ENCODE measurements at regions not wholly inside any gene's neighbourhood (a gene's known extent, or its start where the extent isn't known, plus 50 kb on each side); places are given as distances from the start of the nearest gene placed in this dataset.

DNA sequence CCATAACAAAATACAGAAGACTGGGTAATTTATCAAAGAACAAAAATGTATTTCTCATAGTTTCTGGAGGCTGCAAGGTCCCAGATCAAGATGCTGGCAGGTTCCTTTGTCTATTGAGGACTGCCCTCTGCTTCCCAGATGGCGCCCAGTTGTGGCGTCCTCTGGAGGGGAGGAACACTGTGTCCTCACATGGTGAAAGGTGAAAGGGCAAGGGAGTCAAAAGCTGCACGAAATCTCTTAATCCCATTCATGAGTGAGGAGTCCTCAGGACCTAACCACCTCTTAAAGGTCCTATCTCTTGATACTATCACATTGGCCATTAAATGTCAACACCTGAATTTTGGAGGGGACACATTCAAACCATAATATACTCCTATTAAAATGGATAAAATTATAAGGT is 79.3 kb upstream of the IRF2BP2 start:
- no peak for DNase-seq
- Histone ChIP-seq H3K36me3 (ENCODE audit: control insufficient read depth, insufficient read depth, low read length) (no peaks in the 10 kb centered on the region), H3K4me1 (ENCODE audit: control insufficient read depth, insufficient read depth, low read length) (peaks cover 5% of the 10 kb centered on the region), H3K27me3 (ENCODE audit: control insufficient read depth, insufficient read depth, low read length) (no peaks in the 10 kb centered on the region), H3K9me3 (replicated peaks; ENCODE audit: control insufficient read depth, low read depth, low read length) (no peaks in the 10 kb centered on the region), H3K4me3 (ENCODE audit: low read length) (no peak overlapping the region), H3K27ac (ENCODE audit: low read length) (no peak overlapping the region)
- WGBS (ENCODE audit: insufficient coverage): no CpG with 5 or more reads among the region's 3 CpGs

- Histone ChIP-seq H3K36me3 (ENCODE audit: control insufficient read depth, insufficient read depth, low read length) (no peaks in the 10 kb centered on the region), H3K27me3 (ENCODE audit: control insufficient read depth, insufficient read depth, low read length) (no peaks in the 10 kb centered on the region), H3K9me3 (replicated peaks; ENCODE audit: control insufficient read depth, low read depth, low read length) (no peaks in the 10 kb centered on the region), H3K27ac (ENCODE audit: low read length) (no peak overlapping the region), H3K4me1 (ENCODE audit: control insufficient read depth, insufficient read depth, low read length) (peaks cover 2% of the 10 kb centered on the region), H3K4me3 (ENCODE audit: low read length) (no peak overlapping the region)
- DNase-seq: peak; percentile 27
- no CpG with 5 or more reads among the region's 2 CpGs for WGBS (ENCODE audit: insufficient coverage)
Observed at GRCh38 chr1:234687011-234687410, 77.0 kb upstream of the IRF2BP2 start.

DNA sequence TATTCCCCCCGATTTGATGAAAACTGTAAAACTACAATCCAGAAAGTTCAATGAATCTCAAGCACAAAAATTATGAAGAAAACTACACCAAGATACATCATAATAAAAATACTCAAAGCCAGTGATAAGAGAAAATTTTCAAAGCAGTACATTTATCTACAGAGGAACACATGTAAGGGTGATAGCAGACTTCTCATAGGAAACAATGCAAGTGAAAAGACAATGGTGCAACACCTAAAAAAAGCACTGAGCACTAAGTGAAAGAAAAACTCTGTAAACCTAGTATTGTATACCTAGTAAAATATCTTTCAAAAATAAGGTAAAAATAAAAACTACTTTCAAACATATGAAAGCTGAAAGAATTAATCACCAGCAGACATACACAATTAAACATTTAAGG is 76.1 kb upstream of the IRF2BP2 start:
- no peak for DNase-seq
- H3K36me3 ChIP-seq (ENCODE audit: control insufficient read depth, insufficient read depth, low read length): no peaks in the 10 kb centered on the region
- no peak overlapping the region for H3K27ac ChIP-seq (ENCODE audit: low read length)
- H3K9me3 ChIP-seq (replicated peaks; ENCODE audit: control insufficient read depth, low read depth, low read length): no peaks in the 10 kb centered on the region
- no peaks in the 10 kb centered on the region for H3K27me3 ChIP-seq (ENCODE audit: control insufficient read depth, insufficient read depth, low read length)
- no peak overlapping the region for H3K4me3 ChIP-seq (ENCODE audit: low read length)
- no CpG with 5 or more reads among the region's 1 CpG for WGBS (ENCODE audit: insufficient coverage)
- peaks cover 2% of the 10 kb centered on the region for H3K4me1 ChIP-seq (ENCODE audit: control insufficient read depth, insufficient read depth, low read length)

DNA sequence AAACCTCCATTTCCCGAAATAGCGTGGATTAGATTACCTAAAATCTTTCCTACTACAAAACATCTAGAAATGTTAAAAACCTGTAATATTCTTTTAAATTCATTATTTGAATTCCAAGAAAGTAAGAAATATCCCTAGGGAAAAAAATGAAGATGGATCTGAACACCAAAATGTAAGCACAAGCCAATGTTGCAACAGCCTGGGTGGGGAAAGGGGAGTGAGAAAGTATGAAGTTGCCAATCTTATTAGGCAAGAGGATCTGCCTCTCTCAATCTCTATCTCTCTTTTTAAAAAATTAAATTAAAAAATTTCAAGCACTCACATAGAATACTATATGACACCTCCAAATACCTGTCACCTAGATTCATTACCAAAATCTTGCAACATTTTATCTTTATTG is 74.9 kb upstream of the IRF2BP2 start:
- WGBS (ENCODE audit: insufficient coverage): no CpG with 5 or more reads among the region's 2 CpGs
- Histone ChIP-seq H3K4me1 (ENCODE audit: control insufficient read depth, insufficient read depth, low read length) (peaks cover 2% of the 10 kb centered on the region), H3K4me3 (ENCODE audit: low read length) (no peak overlapping the region), H3K36me3 (ENCODE audit: control insufficient read depth, insufficient read depth, low read length) (no peaks in the 10 kb centered on the region), H3K27me3 (ENCODE audit: control insufficient read depth, insufficient read depth, low read length) (no peaks in the 10 kb centered on the region), H3K9me3 (replicated peaks; ENCODE audit: control insufficient read depth, low read depth, low read length) (no peaks in the 10 kb centered on the region), H3K27ac (ENCODE audit: low read length) (no peak overlapping the region)
- DNase-seq: no peak

- H3K4me1 ChIP-seq (ENCODE audit: control insufficient read depth, insufficient read depth, low read length): peaks cover 2% of the 10 kb centered on the region
- no peaks in the 10 kb centered on the region for H3K36me3 ChIP-seq (ENCODE audit: control insufficient read depth, insufficient read depth, low read length)
- H3K4me3 ChIP-seq (ENCODE audit: low read length): no peak overlapping the region
- H3K27ac ChIP-seq (ENCODE audit: low read length): peak overlapping the region; percentile 52
- no peaks in the 10 kb centered on the region for H3K27me3 ChIP-seq (ENCODE audit: control insufficient read depth, insufficient read depth, low read length)
- DNase-seq: peak; percentile 68
- 74% methylated on average over 8 of the region's 10 CpGs for WGBS (ENCODE audit: insufficient coverage)
- no peaks in the 10 kb centered on the region for H3K9me3 ChIP-seq (replicated peaks; ENCODE audit: control insufficient read depth, low read depth, low read length)
Observed at GRCh38 chr1:234683861-234684632, 74.1 kb upstream of the IRF2BP2 start.

GRCh38 chr1:234683127-234683860 is 73.3 kb upstream of the IRF2BP2 start:
- Histone ChIP-seq H3K9me3 (replicated peaks; ENCODE audit: control insufficient read depth, low read depth, low read length) (no peaks in the 10 kb centered on the region), H3K27me3 (ENCODE audit: control insufficient read depth, insufficient read depth, low read length) (no peaks in the 10 kb centered on the region), H3K36me3 (ENCODE audit: control insufficient read depth, insufficient read depth, low read length) (no peaks in the 10 kb centered on the region), H3K4me3 (ENCODE audit: low read length) (no peak overlapping the region), H3K27ac (ENCODE audit: low read length) (no peak overlapping the region), H3K4me1 (ENCODE audit: control insufficient read depth, insufficient read depth, low read length) (peaks cover 2% of the 10 kb centered on the region)
- peak; percentile 62 for DNase-seq
- WGBS (ENCODE audit: insufficient coverage): 100% methylated on average over 1 of the region's 2 CpGs

GRCh38 chr1:234681990-234682389 is 72.0 kb upstream of the IRF2BP2 start:
- Histone ChIP-seq H3K9me3 (replicated peaks; ENCODE audit: control insufficient read depth, low read depth, low read length) (no peaks in the 10 kb centered on the region), H3K4me3 (ENCODE audit: low read length) (no peak overlapping the region), H3K36me3 (ENCODE audit: control insufficient read depth, insufficient read depth, low read length) (no peaks in the 10 kb centered on the region), H3K27ac (ENCODE audit: low read length) (no peak overlapping the region), H3K27me3 (ENCODE audit: control insufficient read depth, insufficient read depth, low read length) (no peaks in the 10 kb centered on the region), H3K4me1 (ENCODE audit: control insufficient read depth, insufficient read depth, low read length) (peaks cover 2% of the 10 kb centered on the region)
- 75% methylated on average over 2 of the region's 2 CpGs for WGBS (ENCODE audit: insufficient coverage)
- no peak for DNase-seq

GRCh38 chr1:234681065-234681464 is 71.1 kb upstream of the IRF2BP2 start:
- H3K36me3 ChIP-seq (ENCODE audit: control insufficient read depth, insufficient read depth, low read length): no peaks in the 10 kb centered on the region
- no peaks in the 10 kb centered on the region for H3K27me3 ChIP-seq (ENCODE audit: control insufficient read depth, insufficient read depth, low read length)
- no peak overlapping the region for H3K4me3 ChIP-seq (ENCODE audit: low read length)
- H3K9me3 ChIP-seq (replicated peaks; ENCODE audit: control insufficient read depth, low read depth, low read length): no peaks in the 10 kb centered on the region
- H3K4me1 ChIP-seq (ENCODE audit: control insufficient read depth, insufficient read depth, low read length): peaks cover 4% of the 10 kb centered on the region
- H3K27ac ChIP-seq (ENCODE audit: low read length): no peak overlapping the region
- DNase-seq: no peak
- WGBS (ENCODE audit: insufficient coverage): 86% methylated on average over 2 of the region's 3 CpGs

DNA sequence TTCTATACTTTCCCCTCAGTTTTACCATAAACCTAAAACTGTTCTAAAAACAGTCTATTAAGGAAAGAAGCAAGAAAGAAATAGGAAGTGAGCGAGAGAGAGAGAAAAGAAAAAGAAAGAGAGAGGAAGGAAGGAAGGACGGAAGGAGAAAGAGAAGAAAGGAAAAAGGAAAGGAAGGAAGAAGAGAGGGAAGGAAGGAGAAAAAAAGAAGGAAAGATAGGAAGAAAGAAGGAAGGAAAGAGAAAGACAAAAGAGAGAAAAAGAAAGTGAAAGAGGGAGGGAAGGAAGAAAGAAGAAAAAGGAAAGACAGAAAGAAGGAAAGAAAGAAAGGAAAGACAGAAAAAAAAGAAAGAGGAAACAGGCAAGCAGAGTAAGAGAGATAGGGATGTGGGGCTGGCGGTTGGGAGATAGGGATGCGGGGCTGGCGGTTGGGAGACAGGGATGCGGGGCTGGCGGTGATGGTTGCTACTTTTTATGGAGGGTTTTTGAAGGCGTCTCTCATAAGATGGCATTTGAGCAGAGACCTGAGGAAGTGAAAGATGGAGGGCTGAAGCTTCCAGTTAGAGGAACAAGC is 70.4 kb upstream of the IRF2BP2 start:
- Histone ChIP-seq H3K27me3 (ENCODE audit: control insufficient read depth, insufficient read depth, low read length) (no peaks in the 10 kb centered on the region), H3K36me3 (ENCODE audit: control insufficient read depth, insufficient read depth, low read length) (no peaks in the 10 kb centered on the region), H3K9me3 (replicated peaks; ENCODE audit: control insufficient read depth, low read depth, low read length) (no peaks in the 10 kb centered on the region), H3K4me3 (ENCODE audit: low read length) (no peak overlapping the region), H3K27ac (ENCODE audit: low read length) (no peak overlapping the region), H3K4me1 (ENCODE audit: control insufficient read depth, insufficient read depth, low read length) (peaks cover 11% of the 10 kb centered on the region)
- WGBS (ENCODE audit: insufficient coverage): 96% methylated on average over 8 of the region's 8 CpGs
- no peak for DNase-seq

DNA sequence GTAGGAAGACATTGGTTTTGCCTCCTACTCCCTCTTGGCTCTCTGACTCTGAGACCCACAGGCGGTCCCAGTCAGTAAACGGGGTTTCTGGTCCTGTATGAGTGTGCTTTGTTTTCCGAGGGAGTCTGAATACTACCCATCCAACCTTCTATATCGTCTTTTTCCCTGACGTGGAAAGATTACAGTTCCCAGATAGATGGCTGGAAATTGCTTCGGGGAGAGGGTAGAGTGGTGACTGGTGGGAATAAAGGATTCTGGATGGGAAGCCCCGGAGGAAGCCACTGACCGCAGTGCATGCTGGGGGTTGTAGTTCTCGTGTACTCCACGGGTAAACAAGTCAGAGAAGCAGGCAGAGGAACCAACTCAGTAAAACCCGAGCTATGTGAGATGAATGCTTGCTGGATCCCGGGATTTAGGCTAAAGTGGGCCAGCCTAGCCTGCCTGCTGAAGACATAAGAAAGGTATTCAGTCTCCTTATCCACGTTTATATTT is 66.2 kb upstream of the IRF2BP2 start:
- Histone ChIP-seq H3K4me1 (ENCODE audit: control insufficient read depth, insufficient read depth, low read length) (peaks cover 15% of the 10 kb centered on the region), H3K27me3 (ENCODE audit: control insufficient read depth, insufficient read depth, low read length) (no peaks in the 10 kb centered on the region), H3K4me3 (ENCODE audit: low read length) (peak overlapping the region; percentile 35), H3K36me3 (ENCODE audit: control insufficient read depth, insufficient read depth, low read length) (no peaks in the 10 kb centered on the region), H3K27ac (ENCODE audit: low read length) (peak overlapping the region; percentile 93), H3K9me3 (replicated peaks; ENCODE audit: control insufficient read depth, low read depth, low read length) (no peaks in the 10 kb centered on the region)
- WGBS (ENCODE audit: insufficient coverage): 0% methylated on average over 6 of the region's 13 CpGs
- peak; percentile 93 for DNase-seq
